Right lobe of liver (tissue), 6 donors: ENCODE measurements at regions not wholly inside any gene's neighbourhood (a gene's known extent, or its start where the extent isn't known, plus 50 kb on each side); places are given as distances from the start of the nearest gene placed in this dataset.

ENCODE experiments used
- ATAC-seq, 4 donors: fragments of 200-7000 bp; cut with Tn5 transposase; one replicate each; pipeline ENCODE4 v1.9.1; 2020; ENCODE audit warnings: mild to moderate bottlenecking in 4 of 4, moderate library complexity in 4 of 4
- DNase-seq, 3 donors: peaks; one replicate each; pipeline ENCODE4 v3.0.0-alpha.2; 2020
- H3K27ac ChIP-seq, 3 donors: fragments of 200-600 bp; one replicate each; pipeline ENCODE4 v1.8.0; 2022
- H3K27me3 ChIP-seq, 2 donors: fragments of 200-600 bp; one replicate each; pipeline ENCODE4 v1.8.0; 2022
- H3K36me3 ChIP-seq, 4 donors: fragments of 200-600 bp; sonication (generic) in 1 of 4; one replicate each; pipeline versions ENCODE4 v1.5.1 to v1.8.0; 2017 to 2022; ENCODE audit warnings: control low read depth in 1 of 4
- H3K4me1 ChIP-seq, 4 donors: fragments of 200-600 bp; sonication (generic) in 1 of 4; one replicate each; pipeline versions ENCODE4 v1.5.1 to v1.8.0; 2017 to 2022; ENCODE audit warnings: control low read depth in 1 of 4
- H3K4me3 ChIP-seq, 3 donors: fragments of 200-600 bp; one replicate each; pipeline ENCODE4 v1.8.0; 2022
- H3K9me3 ChIP-seq, 4 donors: fragments of 200-600 bp; sonication (generic) in 1 of 4; one replicate each; pipeline versions ENCODE4 v1.5.1 to v1.8.0; 2017 to 2022; ENCODE audit warnings: control low read depth in 1 of 4
- POLR2A ChIP-seq: fragments of 450-650 bp; IDR thresholded peaks from one replicate; pipeline ENCODE4 v1.6.1; 2017; ENCODE audit warnings: antibody characterized with exemption, mild to moderate bottlenecking
- WGBS: methylation state at CpG from one replicate; pipeline ENCODE4 v1.1.6; 2018; ENCODE audit warnings: low coverage, low lambda C conversion rate; ENCODE audit not compliant: insufficient coverage; ENCODE audit errors: missing lambda C conversion rate; 5-methylcytosine and 5-hydroxymethylcytosine counted together
- intact Hi-C, 2 donors: fragments of 100-400 bp; cut with DNase I; formaldehyde crosslinking; loops; one replicate each; pipeline versions ENCODE4 v1.11.2 to v1.14.1; 2022
- TF ChIP-seq, protein P1 (sequence below), 4 donors: fragments of 200-600 bp in 3 of 4; fragments of 450-650 bp in 1 of 4; IDR thresholded peaks; one replicate each; pipeline versions ENCODE4 v1.5.1 to v1.8.0; 2016 to 2022; ENCODE audit warnings: antibody characterized with exemption in 4 of 4, mild to moderate bottlenecking in 2 of 4
- donor health status: DM: no; HTN: yes; CAD: no.
- donor health status: DM: no; HTN: no; CAD: no.
- donor health status: DM: no; HTN: no; CAD: no.
- donor health status: DM: no; HTN: yes; CAD: no.
- donor health status: DM: no; HTN: yes; CAD: no.

DNA sequence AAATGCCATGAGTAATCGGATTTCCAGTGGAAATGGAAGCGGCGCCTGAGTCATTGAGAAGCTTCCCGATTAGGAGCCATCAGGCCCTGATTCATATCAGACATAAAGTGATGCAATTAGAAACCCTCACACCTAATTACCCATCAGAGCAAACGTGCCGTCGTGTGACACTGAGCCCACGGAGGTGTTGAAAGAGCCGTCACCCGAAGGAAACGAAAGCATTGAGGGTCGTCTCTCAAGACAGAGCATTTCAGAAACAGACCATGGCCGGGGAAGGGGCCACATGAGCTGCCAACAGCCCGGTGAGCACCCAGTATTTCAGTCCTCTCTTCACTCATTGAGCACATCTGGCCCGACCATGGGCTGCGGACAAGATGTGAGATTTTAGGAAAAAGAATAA lies 829.3 kb downstream of the TBC1D22A start:
- Histone ChIP-seq H3K4me1 (no peaks in the 10 kb centered on the region), H3K27me3 (no peaks in the 10 kb centered on the region), H3K9me3 (no peaks in the 10 kb centered on the region), H3K36me3 (no peaks in the 10 kb centered on the region), H3K27ac (no peak overlapping the region), H3K4me3 (no peak overlapping the region)
- TF ChIP-seq, protein P1, sequence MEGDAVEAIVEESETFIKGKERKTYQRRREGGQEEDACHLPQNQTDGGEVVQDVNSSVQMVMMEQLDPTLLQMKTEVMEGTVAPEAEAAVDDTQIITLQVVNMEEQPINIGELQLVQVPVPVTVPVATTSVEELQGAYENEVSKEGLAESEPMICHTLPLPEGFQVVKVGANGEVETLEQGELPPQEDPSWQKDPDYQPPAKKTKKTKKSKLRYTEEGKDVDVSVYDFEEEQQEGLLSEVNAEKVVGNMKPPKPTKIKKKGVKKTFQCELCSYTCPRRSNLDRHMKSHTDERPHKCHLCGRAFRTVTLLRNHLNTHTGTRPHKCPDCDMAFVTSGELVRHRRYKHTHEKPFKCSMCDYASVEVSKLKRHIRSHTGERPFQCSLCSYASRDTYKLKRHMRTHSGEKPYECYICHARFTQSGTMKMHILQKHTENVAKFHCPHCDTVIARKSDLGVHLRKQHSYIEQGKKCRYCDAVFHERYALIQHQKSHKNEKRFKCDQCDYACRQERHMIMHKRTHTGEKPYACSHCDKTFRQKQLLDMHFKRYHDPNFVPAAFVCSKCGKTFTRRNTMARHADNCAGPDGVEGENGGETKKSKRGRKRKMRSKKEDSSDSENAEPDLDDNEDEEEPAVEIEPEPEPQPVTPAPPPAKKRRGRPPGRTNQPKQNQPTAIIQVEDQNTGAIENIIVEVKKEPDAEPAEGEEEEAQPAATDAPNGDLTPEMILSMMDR (IDR thresholded peaks at IDR 0.05), result no peak
- TF ChIP-seq POLR2A, result no peak
- DNase-seq (peak in 2 of 3 donors; percentile 10 to 13), ATAC-seq (no peak)
- intact Hi-C loops, result no loop called here
- 81% methylated on average over 8 of the region's 16 CpGs for WGBS

- Histone ChIP-seq H3K4me1 (no peaks in the 10 kb centered on the region), H3K9me3 (no peaks in the 10 kb centered on the region), H3K27me3 (no peaks in the 10 kb centered on the region), H3K36me3 (no peaks in the 10 kb centered on the region), H3K4me3 (no peak overlapping the region), H3K27ac (no peak overlapping the region)
- ATAC-seq (no peak), DNase-seq (peak in 2 of 3 donors; percentile 8 to 11)
- TF ChIP-seq, protein P1 (IDR thresholded peaks at IDR 0.05), result no peak
- no peak for TF ChIP-seq POLR2A
- no CpG with 5 or more reads among the region's 7 CpGs for WGBS
- intact Hi-C loops, result no loop called here
Measured at GRCh38 chr22:47591016-47591415, 828.6 kb downstream of the TBC1D22A start.

- intact Hi-C loops, result no loop called here
- DNase-seq (peak in 2 of 3 donors; percentile 26 to 34), ATAC-seq (no peak)
- no peak for TF ChIP-seq POLR2A
- TF ChIP-seq, protein P1 (IDR thresholded peaks at IDR 0.05), result no peak
- Histone ChIP-seq H3K27me3 (peaks cover 0 to 4% of the 10 kb centered on the region in 2 donors), H3K4me1 (no peaks in the 10 kb centered on the region), H3K9me3 (no peaks in the 10 kb centered on the region), H3K4me3 (no peak overlapping the region), H3K36me3 (no peaks in the 10 kb centered on the region), H3K27ac (no peak overlapping the region)
- 83% methylated on average over 11 of the region's 17 CpGs for WGBS
Measured at GRCh38 chr22:47589271-47590250, 827.1 kb downstream of the TBC1D22A start.

GRCh38 chr22:47588578-47588960 lies 826.1 kb downstream of the TBC1D22A start:
- no peak for TF ChIP-seq POLR2A
- TF ChIP-seq, protein P1 (IDR thresholded peaks at IDR 0.05), result no peak
- no peaks in the 10 kb centered on the region for H3K9me3 ChIP-seq
- H3K4me1 ChIP-seq, result no peaks in the 10 kb centered on the region
- ATAC-seq (no peak), DNase-seq (peak in 1 of 3 donors; percentile 21)
- H3K27me3 ChIP-seq, result peaks cover 0 to 4% of the 10 kb centered on the region in 2 donors
- H3K27ac ChIP-seq, result no peak overlapping the region
- WGBS, result 32% methylated on average over 2 of the region's 7 CpGs
- no peaks in the 10 kb centered on the region for H3K36me3 ChIP-seq
- H3K4me3 ChIP-seq, result no peak overlapping the region
- intact Hi-C loops, result no loop called here
